Central memory CD4-positive, alpha-beta T cell (primary cell): ENCODE measurements at regions not wholly inside any gene's neighbourhood (a gene's known extent, or its start where the extent isn't known, plus 50 kb on each side); places are given as distances from the start of the nearest gene placed in this dataset.

Source experiments
- DNase-seq: peaks from one replicate; pipeline ENCODE4 v3.0.0; 2022

- no peak for DNase-seq
Observed at GRCh38 chr22:44549701-44550100, 51.7 kb upstream of the RTL6 start.

- DNase-seq, result no peak
Observed at GRCh38 chr22:44548981-44549380, 50.9 kb upstream of the RTL6 start.
